AG04450 (cell line): ENCODE measurements at regions not wholly inside any gene's neighbourhood (a gene's known extent, or its start where the extent isn't known, plus 50 kb on each side); places are given as distances from the start of the nearest gene placed in this dataset.

Experiments
- CTCF ChIA-PET: fragments of 300-600, 350-600 bp; formaldehyde crosslinking; extraction: SDS; loops from one replicate; lab custom pipeline; 2022; ENCODE audit warnings: antibody characterized with exemption, inconsistent platforms; lab: Charles Lee
- POLR2A ChIA-PET: fragments of 350-600 bp; formaldehyde crosslinking; extraction: SDS; loops from one replicate; lab custom pipeline; 2021; ENCODE audit warnings: antibody characterized with exemption, inconsistent platforms; lab: Yijun Ruan, JAX
- DNase-seq: peaks from one replicate; pipeline ENCODE4 v3.0.0-alpha.2; 2011; ENCODE audit warnings: low read depth, low spot score
- H3K27ac ChIP-seq: one replicate; pipeline ENCODE4 v1.5.1; 2012; ENCODE audit warnings: low read depth, low read length, control low read depth
- H3K27me3 ChIP-seq: one replicate; pipeline ENCODE4 v1.6.0; 2012; ENCODE audit warnings: low read length; ENCODE audit not compliant: control insufficient read depth, insufficient read depth
- H3K4me3 ChIP-seq: 2 replicates; pipeline ENCODE4 v1.5.1; 2011; ENCODE audit warnings: mild to moderate bottlenecking, low read depth, low read length, control low read depth
- H3K9me3 ChIP-seq: 2 replicates; pipeline ENCODE4 v1.5.1; 2012; ENCODE audit warnings: low read length; ENCODE audit not compliant: control insufficient read depth, insufficient read depth
- TF ChIP-seq, protein P1 (sequence below): IDR thresholded peaks from 2 replicates; pipeline ENCODE4 v1.5.1; 2011; ENCODE audit warnings: low read depth, low read length, control low read depth, inconsistent platforms

DNA sequence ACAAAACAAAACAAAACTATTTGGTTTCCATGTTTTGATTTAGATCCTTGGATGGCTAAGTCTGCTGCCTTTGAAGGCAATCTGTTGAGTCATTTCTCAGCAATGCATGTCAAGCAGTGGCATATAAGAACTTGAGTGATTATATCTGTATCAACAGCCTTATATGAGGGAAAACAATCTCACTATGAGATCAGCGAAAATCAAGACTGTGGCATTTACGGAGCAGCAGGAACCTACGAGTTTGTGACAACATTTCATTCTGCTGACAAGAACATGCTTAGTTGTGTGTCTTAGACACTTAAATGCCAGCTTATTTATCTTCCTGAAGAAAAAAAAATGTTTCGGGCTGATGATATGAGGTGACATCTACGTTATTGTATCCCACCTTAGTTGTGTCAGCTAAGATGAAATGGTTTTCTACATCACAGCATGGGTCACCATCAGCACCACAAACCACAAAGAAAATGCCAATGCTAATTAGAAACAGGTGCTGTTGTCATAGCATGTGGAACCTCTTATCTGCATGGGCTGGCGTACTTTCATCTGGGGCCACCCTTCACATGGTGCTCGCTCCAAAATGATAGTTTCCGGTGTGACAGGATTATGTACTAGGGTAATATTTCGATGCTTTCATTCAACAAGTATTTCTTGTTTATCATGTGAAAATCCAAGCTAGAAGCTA, 1085.5 kb downstream of the SORCS1 start:
- Histone ChIP-seq H3K4me3 (no peak overlapping the region), H3K27ac (no peak overlapping the region), H3K9me3 (no peaks in the 10 kb centered on the region), H3K27me3 (no peaks in the 10 kb centered on the region)
- TF ChIP-seq, protein P1, sequence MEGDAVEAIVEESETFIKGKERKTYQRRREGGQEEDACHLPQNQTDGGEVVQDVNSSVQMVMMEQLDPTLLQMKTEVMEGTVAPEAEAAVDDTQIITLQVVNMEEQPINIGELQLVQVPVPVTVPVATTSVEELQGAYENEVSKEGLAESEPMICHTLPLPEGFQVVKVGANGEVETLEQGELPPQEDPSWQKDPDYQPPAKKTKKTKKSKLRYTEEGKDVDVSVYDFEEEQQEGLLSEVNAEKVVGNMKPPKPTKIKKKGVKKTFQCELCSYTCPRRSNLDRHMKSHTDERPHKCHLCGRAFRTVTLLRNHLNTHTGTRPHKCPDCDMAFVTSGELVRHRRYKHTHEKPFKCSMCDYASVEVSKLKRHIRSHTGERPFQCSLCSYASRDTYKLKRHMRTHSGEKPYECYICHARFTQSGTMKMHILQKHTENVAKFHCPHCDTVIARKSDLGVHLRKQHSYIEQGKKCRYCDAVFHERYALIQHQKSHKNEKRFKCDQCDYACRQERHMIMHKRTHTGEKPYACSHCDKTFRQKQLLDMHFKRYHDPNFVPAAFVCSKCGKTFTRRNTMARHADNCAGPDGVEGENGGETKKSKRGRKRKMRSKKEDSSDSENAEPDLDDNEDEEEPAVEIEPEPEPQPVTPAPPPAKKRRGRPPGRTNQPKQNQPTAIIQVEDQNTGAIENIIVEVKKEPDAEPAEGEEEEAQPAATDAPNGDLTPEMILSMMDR: no peak
- ChIA-PET CTCF (no interaction called here), POLR2A (no interaction called here)
- no peak for DNase-seq

DNA sequence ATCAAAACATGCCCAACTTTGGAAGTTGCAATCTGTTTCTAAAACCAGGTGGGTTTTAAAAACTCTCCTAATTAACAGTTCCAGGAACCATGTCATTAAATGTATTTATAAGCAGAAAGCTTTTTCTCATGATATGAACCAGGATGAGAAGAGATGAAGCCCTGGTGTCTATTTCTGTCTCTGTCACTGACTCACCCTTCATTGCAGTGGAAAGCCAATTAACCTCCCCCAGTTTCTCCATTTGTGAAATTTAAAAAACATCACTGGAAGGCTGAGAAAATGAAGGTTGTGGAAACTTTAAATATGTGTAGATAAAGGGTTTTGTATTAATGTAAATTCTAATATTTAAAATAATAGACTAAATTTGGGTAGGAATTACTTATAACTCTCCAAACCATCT, 1088.0 kb downstream of the SORCS1 start:
- no peak overlapping the region for H3K4me3 ChIP-seq
- TF ChIP-seq, protein P1: no peak
- no peak for DNase-seq
- ChIA-PET POLR2A (no interaction called here), CTCF (no interaction called here)
- H3K9me3 ChIP-seq: no peaks in the 10 kb centered on the region
- H3K27ac ChIP-seq: no peak overlapping the region
- H3K27me3 ChIP-seq: no peaks in the 10 kb centered on the region

DNA sequence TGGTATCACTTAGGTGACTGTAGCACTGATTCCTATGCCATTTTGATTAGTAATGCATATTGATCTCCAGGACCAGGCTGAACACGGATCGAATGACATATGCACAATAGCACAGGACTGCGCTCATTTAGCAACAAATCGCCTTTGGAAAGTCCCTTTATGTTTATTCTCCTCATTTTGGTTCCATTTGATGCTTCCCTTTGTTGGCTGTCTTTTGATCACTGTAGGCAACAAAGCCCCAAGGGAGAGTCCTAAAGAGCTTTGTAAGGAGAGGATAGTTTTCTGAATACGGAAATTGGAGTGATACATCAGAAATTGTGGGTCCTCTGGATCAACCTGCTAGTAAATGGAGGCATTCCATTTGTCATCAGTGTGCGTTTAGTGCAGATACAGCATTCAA, 1111.4 kb downstream of the SORCS1 start:
- H3K4me3 ChIP-seq: no peak overlapping the region
- ChIA-PET POLR2A (no interaction called here), CTCF (no interaction called here)
- TF ChIP-seq, protein P1: no peak
- H3K9me3 ChIP-seq: no peaks in the 10 kb centered on the region
- no peak overlapping the region for H3K27ac ChIP-seq
- no peak for DNase-seq
- H3K27me3 ChIP-seq: no peaks in the 10 kb centered on the region

DNA sequence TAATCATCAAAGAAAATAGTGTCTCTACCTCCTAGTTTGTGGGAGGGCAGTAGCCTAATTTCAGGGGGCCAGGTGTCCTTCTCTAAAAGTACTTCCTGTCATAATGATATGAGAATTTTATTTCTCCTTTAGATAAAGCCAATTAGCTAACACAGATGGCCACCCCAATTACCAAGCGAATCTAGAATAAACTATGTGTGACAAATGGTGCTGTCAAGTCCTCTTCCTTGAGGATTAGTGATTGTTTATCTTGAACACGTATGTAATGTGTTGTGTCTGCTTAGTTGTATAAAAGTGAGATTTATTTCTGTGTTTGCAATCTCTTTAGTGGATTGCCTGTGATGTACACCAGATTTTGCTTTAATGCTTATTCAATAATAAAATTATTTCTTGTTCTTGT, 1120.0 kb downstream of the SORCS1 start:
- Histone ChIP-seq H3K9me3 (peaks cover 4% of the 10 kb centered on the region; the same call in 1 of the 2 replicates), H3K4me3 (no peak overlapping the region), H3K27me3 (no peaks in the 10 kb centered on the region), H3K27ac (no peak overlapping the region)
- DNase-seq: no peak
- TF ChIP-seq, protein P1: no peak
- ChIA-PET CTCF (no interaction called here), POLR2A (no interaction called here)

DNA sequence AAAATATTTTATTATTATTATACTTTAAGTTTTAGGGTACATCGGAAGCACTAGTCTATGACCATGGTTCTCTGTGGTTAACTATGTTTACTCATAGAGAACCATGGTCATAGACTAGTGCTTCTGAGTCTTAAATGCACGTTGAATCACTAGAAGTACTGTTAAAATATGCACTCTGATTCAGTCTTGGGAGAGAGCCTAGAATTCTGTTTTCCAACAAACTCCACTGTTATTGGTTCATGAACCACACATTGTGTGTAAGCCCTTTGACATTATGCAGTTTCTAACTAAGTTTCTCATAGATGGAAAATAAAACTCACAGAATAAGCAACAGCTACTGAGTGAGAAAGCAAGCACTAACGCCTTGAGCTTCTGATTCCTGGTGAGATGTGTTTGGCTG, 1120.6 kb downstream of the SORCS1 start:
- POLR2A ChIA-PET: no interaction called here
- no peaks in the 10 kb centered on the region for H3K27me3 ChIP-seq
- H3K9me3 ChIP-seq: peaks cover 4% of the 10 kb centered on the region; the same call in 1 of the 2 replicates
- no peak overlapping the region for H3K4me3 ChIP-seq
- TF ChIP-seq, protein P1: no peak
- H3K27ac ChIP-seq: no peak overlapping the region
- DNase-seq: no peak
- CTCF ChIA-PET: no interaction called here
